Urothelium cell line (cell line): ENCODE measurements at regions not wholly inside any gene's neighbourhood (a gene's known extent, or its start where the extent isn't known, plus 50 kb on each side); places are given as distances from the start of the nearest gene placed in this dataset.

Experiments
- DNase-seq: peaks from one replicate; pipeline ENCODE4 v3.0.0; 2011; ENCODE audit warnings: low spot score, mixed read lengths
- FAIRE-seq: peaks from 2 replicates; lab custom pipeline; 2011; peaks lifted over from hg19 to GRCh38; lab: Jason Lieb, UNC

- no peak for DNase-seq
- FAIRE-seq: no peak
Observed at GRCh38 chr2:128979182-128979581, 660.5 kb upstream of the HS6ST1 start.

DNA sequence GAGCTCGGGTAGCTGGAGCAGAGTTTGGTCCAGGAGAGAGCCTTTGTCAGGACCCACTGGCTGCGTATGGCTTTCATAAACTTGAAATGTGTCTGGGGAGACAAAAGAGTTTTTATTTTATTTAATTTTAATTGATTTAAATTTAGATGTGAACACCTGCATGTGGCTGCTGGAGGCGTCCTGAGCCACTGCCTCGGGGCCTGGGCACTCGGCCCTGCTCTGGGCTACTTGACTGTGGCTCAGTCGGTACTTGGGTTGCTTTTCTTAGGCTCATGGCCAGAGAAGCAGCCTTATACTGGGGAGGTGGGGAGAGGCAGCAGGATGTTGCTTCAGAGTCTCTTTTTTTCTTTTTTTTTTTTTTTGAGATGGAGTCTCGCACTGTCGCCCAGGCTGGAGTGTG lies 661.8 kb upstream of the HS6ST1 start:
- no peak for FAIRE-seq
- no peak for DNase-seq

DNA sequence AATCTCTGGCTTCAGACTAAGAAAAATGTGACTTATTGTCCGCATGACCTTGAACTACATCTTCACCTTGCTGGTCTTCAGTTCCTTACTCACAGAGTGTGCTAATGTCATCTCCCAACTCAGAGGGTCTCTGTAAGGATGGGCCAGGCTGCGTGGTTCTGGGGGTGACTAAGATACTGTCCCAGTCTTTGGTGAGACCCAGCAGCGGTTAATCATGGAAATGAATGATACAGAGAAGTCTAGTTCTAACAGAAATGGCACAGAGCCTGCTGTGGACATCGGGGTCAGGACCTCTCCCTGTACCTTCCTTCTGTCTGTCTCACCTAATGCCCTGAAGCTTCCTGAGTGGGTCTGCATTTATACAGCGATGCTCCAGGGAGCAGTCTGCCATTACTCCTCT lies 662.7 kb upstream of the HS6ST1 start:
- DNase-seq (no peak), FAIRE-seq (no peak)

DNA sequence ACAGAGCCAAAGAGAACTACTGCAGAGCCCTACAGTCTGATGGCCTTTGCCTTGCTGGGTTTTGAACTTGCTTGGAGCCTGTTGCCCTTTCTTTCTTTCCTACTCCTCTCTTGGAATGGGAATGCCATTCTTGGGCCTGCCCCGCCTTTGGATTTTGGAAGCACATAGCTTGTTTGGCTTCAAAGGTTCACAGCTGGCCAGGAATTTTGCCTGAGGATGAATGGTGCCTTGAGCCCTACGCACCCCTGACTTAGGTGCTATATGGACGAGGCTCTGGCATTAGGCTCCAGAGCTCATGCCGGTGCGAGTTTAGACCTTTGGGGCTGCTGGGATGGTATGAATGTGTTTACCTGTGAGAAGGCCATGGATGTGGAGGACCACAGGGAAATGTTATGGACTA lies 663.3 kb upstream of the HS6ST1 start:
- FAIRE-seq: no peak

GRCh38 chr2:128982670-128983069 lies 664.0 kb upstream of the HS6ST1 start:
- no peak for DNase-seq
- FAIRE-seq: no peak

More for the DNA sequence above, 663.3 kb upstream of the HS6ST1 start:
- DNase-seq: no peak

DNA sequence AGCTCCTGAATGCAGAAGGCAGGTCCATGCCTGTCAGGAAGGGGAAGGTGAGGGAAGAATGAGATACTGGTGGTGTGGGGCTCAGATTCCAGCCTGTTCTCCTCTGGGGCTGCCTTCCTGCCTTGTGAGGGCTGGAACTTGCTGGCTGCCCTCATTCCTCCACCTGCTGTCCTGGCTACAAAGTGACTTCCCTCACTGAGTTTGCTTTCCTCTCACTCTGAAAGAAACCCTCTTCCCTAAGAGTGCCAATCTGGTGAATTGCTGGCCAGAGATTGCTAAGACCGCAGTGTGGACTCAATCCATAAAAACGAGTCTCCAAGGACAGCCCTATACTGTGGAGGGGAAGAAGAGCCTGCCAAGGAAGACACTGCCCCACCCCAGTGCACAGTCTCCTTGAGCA lies 664.4 kb upstream of the HS6ST1 start:
- FAIRE-seq (no peak), DNase-seq (no peak)

DNA sequence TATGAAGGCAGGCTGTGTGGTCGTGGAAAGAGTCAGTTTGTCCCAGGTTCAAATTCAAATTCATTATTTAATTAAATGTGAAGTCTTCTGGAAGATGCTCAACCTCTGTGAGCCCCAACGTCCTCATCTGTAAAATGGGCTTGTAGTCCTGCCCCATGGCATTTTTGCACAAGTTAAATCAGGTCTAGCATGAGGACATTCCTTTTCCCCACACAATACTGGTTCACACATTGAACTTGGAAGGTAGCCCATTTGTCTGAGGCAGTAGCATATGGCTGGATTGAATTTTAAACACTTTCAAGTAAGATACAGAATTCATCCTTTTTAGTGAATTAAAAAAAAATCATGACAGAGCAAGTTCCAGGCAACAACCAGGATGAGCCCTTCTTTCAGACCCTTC lies 665.4 kb upstream of the HS6ST1 start:
- no peak for DNase-seq
- FAIRE-seq: no peak

DNA sequence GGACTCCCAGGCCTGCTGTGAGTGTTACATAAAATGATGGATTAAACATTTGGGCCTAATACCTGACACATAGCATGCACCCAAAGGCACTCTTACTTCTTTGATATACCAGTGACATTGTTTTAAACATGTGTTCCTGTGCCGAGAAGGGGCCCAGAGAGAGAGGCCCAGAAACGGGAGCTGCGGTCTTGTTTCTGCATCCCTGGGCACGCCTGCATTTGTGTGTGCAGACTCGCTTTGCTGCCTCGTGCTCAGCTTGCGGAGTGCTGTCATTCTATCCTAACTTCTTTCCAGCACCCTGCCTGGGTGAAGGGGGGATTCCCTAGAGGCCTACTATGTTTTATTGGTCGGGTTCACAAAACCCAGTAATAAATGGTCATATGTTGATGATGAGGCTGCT lies 666.2 kb upstream of the HS6ST1 start:
- FAIRE-seq (no peak), DNase-seq (no peak)

- no peak for DNase-seq
- FAIRE-seq: no peak
Observed at GRCh38 chr2:128986026-128986715, 667.5 kb upstream of the HS6ST1 start.

- DNase-seq (no peak), FAIRE-seq (no peak)
Observed at GRCh38 chr2:128986867-128987268, 668.2 kb upstream of the HS6ST1 start.

DNA sequence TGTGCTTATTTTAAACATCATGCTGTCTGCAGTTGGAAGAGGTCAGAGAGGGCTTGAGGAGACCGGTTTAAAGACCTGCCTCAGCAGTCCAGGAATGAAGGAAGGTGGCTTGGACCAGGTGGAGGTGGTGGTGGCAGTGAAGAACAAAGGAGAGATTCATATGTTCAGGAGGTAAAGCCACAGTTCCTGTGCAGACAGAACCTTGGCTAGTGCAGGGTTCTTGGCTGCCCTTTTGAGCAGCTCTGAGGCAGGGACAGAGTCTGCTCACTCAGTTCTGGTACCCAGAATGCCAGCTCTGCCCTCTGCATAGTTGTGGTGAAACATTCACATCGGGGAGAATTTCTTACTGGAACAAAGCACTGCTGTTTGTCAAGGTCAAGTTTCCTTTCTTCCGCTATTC lies 669.7 kb upstream of the HS6ST1 start:
- DNase-seq (no peak), FAIRE-seq (no peak)

- FAIRE-seq: no peak
- DNase-seq: no peak
Observed at GRCh38 chr2:128988967-128989366, 670.3 kb upstream of the HS6ST1 start.

GRCh38 chr2:128995086-128995485 lies 676.4 kb upstream of the HS6ST1 start:
- no peak for FAIRE-seq

GRCh38 chr2:128996078-128996477 lies 677.4 kb upstream of the HS6ST1 start:
- no peak for FAIRE-seq
- no peak for DNase-seq

More at GRCh38 chr2:128995086-128995485, 676.4 kb upstream of the HS6ST1 start:
- DNase-seq: no peak

GRCh38 chr2:128997166-128997866 lies 678.6 kb upstream of the HS6ST1 start:
- FAIRE-seq (no peak), DNase-seq (no peak)

DNA sequence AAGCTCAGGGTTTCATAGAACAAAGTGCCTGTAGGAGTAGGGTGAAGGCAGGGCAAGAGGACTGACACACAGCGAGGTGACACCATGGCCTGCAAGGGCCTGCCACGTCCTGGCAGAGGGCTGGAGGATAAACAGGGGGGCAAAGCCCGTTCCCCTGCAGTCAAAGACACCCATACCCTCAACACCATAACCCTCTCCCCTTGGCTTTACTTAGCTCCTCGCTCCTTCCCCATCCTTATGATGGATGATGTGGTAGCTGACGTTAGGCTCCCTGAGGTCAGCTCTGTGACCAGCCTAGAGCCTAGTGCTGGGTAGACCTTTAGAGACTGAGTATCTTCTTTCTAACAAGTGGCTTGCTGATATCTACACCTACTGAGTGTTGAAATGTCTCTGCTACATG lies 683.3 kb upstream of the HS6ST1 start:
- FAIRE-seq (no peak), DNase-seq (no peak)

GRCh38 chr2:129002751-129003150 lies 684.1 kb upstream of the HS6ST1 start:
- FAIRE-seq (no peak), DNase-seq (no peak)

- FAIRE-seq (no peak), DNase-seq (no peak)
Observed at GRCh38 chr2:129004485-129004884, 685.8 kb upstream of the HS6ST1 start.

- DNase-seq: no peak
- FAIRE-seq: no peak
Observed at GRCh38 chr2:129004940-129005490, 686.3 kb upstream of the HS6ST1 start.

- DNase-seq: no peak
- no peak for FAIRE-seq
Observed at GRCh38 chr2:129006135-129006886, 687.6 kb upstream of the HS6ST1 start.

DNA sequence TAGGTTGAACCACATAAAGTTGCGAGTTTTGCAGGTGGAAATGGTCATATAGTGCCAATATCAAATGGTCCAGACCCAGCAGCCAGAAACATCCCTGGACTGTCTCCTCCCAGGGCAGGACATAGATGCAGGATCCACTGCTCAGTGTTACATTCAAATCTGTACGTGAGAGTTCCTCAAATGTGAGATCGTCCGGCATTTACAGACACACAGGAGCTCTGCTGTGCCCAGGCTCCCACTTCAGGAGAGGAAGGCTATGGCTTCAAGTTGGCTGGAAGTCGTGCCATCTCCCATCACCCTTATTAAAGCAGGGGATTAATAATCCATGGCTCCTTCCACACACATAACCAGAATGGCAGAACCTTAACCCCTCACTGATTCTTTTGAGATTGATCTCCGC lies 688.2 kb upstream of the HS6ST1 start:
- FAIRE-seq (no peak), DNase-seq (no peak)
